OCI-LY7 (cell line): ENCODE measurements at regions not wholly inside any gene's neighbourhood (a gene's known extent, or its start where the extent isn't known, plus 50 kb on each side); places are given as distances from the start of the nearest gene placed in this dataset.

Experiments used
- BruUV-seq: library from RNA; stranded (reverse); fragments of 400-500 nt; replicated peaks from 2 replicates; lab custom pipeline; 2021; lab: Mats Ljungman, UMichigan
- CTCF ChIA-PET: fragments of 300-600 bp; sonication (Branson Sonifier 250); formaldehyde crosslinking; loops from one replicate; lab custom pipeline; 2022; ENCODE audit warnings: antibody characterized with exemption; ENCODE audit not compliant: unreplicated experiment; lab: Charles Lee
- POLR2A ChIA-PET: fragments of 300-600 bp; sonication (Branson Sonifier 250); formaldehyde crosslinking; loops from one replicate; lab custom pipeline; 2022; ENCODE audit warnings: antibody characterized with exemption; lab: Charles Lee
- DNase-seq: peaks from one replicate; pipeline ENCODE4 v3.0.0-alpha.2; 2015; ENCODE audit warnings: low spot score
- H2AFZ ChIP-seq: fragments of 200-600 bp; sonication (generic), shearing (Covaris generic); 2 replicates; pipeline ENCODE4 v1.6.1; 2014; ENCODE audit warnings: mild to moderate bottlenecking, antibody characterized with exemption, low read length, moderate library complexity
- H3K27ac ChIP-seq: fragments of 200-600 bp; sonication (generic); 2 replicates; pipeline ENCODE4 v1.5.1; 2014; ENCODE audit warnings: mixed run types, low read depth, mild to moderate bottlenecking, moderate library complexity, low read length, inconsistent platforms; ENCODE audit not compliant: poor library complexity, severe bottlenecking
- H3K36me3 ChIP-seq: fragments of 200-600 bp; sonication (generic); 2 replicates; pipeline ENCODE4 v1.6.1; 2014; ENCODE audit warnings: mild to moderate bottlenecking, antibody characterized with exemption, low read length, moderate library complexity, mixed read lengths; ENCODE audit not compliant: insufficient read depth
- H3K4me1 ChIP-seq: fragments of 200-600 bp; sonication (generic); 2 replicates; pipeline ENCODE4 v1.5.1; 2014; ENCODE audit warnings: mild to moderate bottlenecking, low read length; ENCODE audit not compliant: insufficient read depth, poor library complexity, severe bottlenecking
- H3K4me2 ChIP-seq: fragments of 200-600 bp; sonication (generic); 2 replicates; pipeline ENCODE4 v1.6.1; 2014; ENCODE audit warnings: mild to moderate bottlenecking, low read length
- H3K4me3 ChIP-seq: fragments of 200-600 bp; sonication (generic); 2 replicates; pipeline ENCODE4 v1.5.1; 2014; ENCODE audit warnings: mild to moderate bottlenecking, low read depth, low read length; ENCODE audit not compliant: poor library complexity, severe bottlenecking
- H3K79me2 ChIP-seq: fragments of 200-600 bp; sonication (generic); 2 replicates; pipeline ENCODE4 v1.6.1; 2016; ENCODE audit warnings: low read depth, mild to moderate bottlenecking, low read length, moderate library complexity, mixed read lengths; ENCODE audit not compliant: insufficient read depth
- H3K9me2 ChIP-seq: fragments of 200-600 bp; sonication (generic); 2 replicates; pipeline ENCODE4 v1.6.1; 2016; ENCODE audit warnings: mild to moderate bottlenecking, low read length, mixed read lengths; ENCODE audit not compliant: insufficient read depth
- H3K9me3 ChIP-seq: fragments of 200-600 bp; sonication (generic); 2 replicates; pipeline ENCODE4 v1.6.1; 2014; ENCODE audit warnings: mild to moderate bottlenecking, mixed run types, low read length, mixed read lengths
- H4K20me1 ChIP-seq: fragments of 200-600 bp; sonication (generic); 2 replicates; pipeline ENCODE4 v1.6.1; 2014; ENCODE audit warnings: mild to moderate bottlenecking, antibody characterized with exemption, low read length, moderate library complexity, mixed read lengths; ENCODE audit not compliant: insufficient read depth
- CTCF ChIP-seq: fragments of 200-600 bp; sonication (generic); conservative IDR thresholded peaks from 2 replicates; pipeline ENCODE4 v1.5.1; 2014; ENCODE audit warnings: mild to moderate bottlenecking, antibody characterized with exemption, low read length, moderate library complexity, mixed read lengths
- EZH2phosphoT487 ChIP-seq: fragments of 200-600 bp; sonication (generic); IDR thresholded peaks from 2 replicates; pipeline ENCODE4 v1.6.1; 2018; ENCODE audit warnings: low read depth, borderline replicate concordance, mild to moderate bottlenecking, mixed run types, antibody characterized with exemption, low read length, moderate library complexity, mixed read lengths
- intact Hi-C: fragments of 100-400 bp; cut with micrococcal nuclease; formaldehyde crosslinking; loops from one replicate; pipeline ENCODE4 v1.10.0; 2022; ENCODE audit not compliant: unreplicated experiment

DNA sequence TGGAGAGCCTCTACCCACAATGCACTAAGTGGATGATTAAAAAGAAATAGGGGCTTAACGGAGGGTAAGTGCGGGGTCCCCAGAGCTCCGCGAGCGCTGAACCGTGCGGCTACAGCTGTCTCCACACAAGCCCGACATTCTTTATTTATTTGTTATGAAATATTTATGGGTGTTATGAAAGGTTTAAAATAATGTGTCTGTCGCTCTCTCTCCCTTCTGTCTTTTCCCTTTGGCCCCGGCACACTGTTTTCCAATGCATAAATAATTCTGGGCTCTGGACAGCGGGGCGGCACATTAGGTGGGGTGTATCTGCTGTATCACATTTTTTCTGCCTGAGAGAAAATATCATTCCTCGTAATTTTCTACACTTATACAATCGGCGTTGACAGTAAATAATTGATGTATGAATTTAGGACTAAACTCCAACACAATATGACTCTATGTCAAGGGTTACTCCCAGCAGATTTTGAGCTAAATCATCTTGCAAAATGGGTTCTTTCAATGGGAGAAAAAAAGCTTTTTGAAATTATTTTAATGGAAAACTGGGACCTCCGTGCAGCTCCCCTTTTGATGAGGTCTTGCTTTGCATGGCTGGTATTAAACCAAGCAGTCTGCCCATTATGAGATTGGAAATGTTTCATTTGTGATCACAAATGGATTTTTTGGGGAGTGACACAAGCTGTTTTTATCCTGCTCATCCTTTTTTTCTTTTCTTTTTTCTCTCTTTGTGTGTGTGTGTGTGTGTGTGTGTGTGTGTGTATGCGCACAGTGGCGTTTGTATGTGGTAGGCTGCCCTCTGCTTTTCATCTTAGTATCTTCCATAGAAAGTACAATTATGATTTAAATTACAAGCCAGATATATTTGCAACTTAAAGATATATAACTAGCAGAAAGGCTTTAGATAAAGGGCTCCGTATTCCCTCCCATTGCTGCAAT lies 370.6 kb upstream of the IRX4 start:
- Histone ChIP-seq H3K36me3 (no peaks in the 10 kb centered on the region), H3K4me2 (no peak overlapping the region), H3K9me3 (no peaks in the 10 kb centered on the region), H3K4me3 (no peak overlapping the region), H3K27ac (no peak overlapping the region), H3K9me2 (no peaks in the 10 kb centered on the region), H3K79me2 (no peaks in the 10 kb centered on the region), H2AFZ (no peak overlapping the region), H4K20me1 (no peaks in the 10 kb centered on the region), H3K4me1 (no peaks in the 10 kb centered on the region)
- CTCF ChIA-PET: no interaction called here
- intact Hi-C loops: no loop called here
- POLR2A ChIA-PET: no interaction called here
- no peak for TF ChIP-seq EZH2phosphoT487
- no peak for TF ChIP-seq CTCF
- DNase-seq: no peak
- BruUV-seq: no TSS peak

GRCh38 chr5:2251751-2252150 lies 369.0 kb upstream of the IRX4 start:
- no peaks in the 10 kb centered on the region for H3K36me3 ChIP-seq
- no peak overlapping the region for H2AFZ ChIP-seq
- intact Hi-C loops: no loop called here
- CTCF ChIA-PET: no interaction called here
- H3K9me2 ChIP-seq: no peaks in the 10 kb centered on the region
- no peak for DNase-seq
- no peaks in the 10 kb centered on the region for H3K79me2 ChIP-seq
- H3K4me1 ChIP-seq: no peaks in the 10 kb centered on the region
- TF ChIP-seq EZH2phosphoT487 (no peak), CTCF (no peak)
- no peaks in the 10 kb centered on the region for H3K9me3 ChIP-seq
- H4K20me1 ChIP-seq: no peaks in the 10 kb centered on the region
- no peak overlapping the region for H3K4me3 ChIP-seq
- no peak overlapping the region for H3K4me2 ChIP-seq
- no peak overlapping the region for H3K27ac ChIP-seq
- POLR2A ChIA-PET: no interaction called here
- BruUV-seq: no TSS peak

GRCh38 chr5:2251298-2251697 lies 368.6 kb upstream of the IRX4 start:
- Histone ChIP-seq H3K79me2 (no peaks in the 10 kb centered on the region), H3K27ac (no peak overlapping the region), H3K4me3 (no peak overlapping the region), H3K9me2 (no peaks in the 10 kb centered on the region), H3K4me1 (no peaks in the 10 kb centered on the region), H3K9me3 (no peaks in the 10 kb centered on the region), H3K4me2 (no peak overlapping the region), H4K20me1 (no peaks in the 10 kb centered on the region), H3K36me3 (no peaks in the 10 kb centered on the region), H2AFZ (no peak overlapping the region)
- BruUV-seq: no TSS peak
- DNase-seq: no peak
- TF ChIP-seq EZH2phosphoT487 (no peak), CTCF (no peak)
- ChIA-PET CTCF (no interaction called here), POLR2A (no interaction called here)
- intact Hi-C loops: no loop called here
